Neural cell (in vitro differentiated cells): ENCODE measurements at regions not wholly inside any gene's neighbourhood (a gene's known extent, or its start where the extent isn't known, plus 50 kb on each side); places are given as distances from the start of the nearest gene placed in this dataset.

Experiments
- H2AFZ ChIP-seq: fragments of 200-600, 300-800 bp; sonication (generic), shearing (Covaris generic); 2 replicates; pipeline ENCODE4 v1.6.0; 2014; ENCODE audit warnings: low read depth, mild to moderate bottlenecking, antibody characterized with exemption, low read length, moderate library complexity
- H3F3A ChIP-seq: fragments of 200-600 bp; shearing (Covaris generic); 2 replicates; pipeline ENCODE4 v1.6.1; 2016; ENCODE audit warnings: mild to moderate bottlenecking, moderate library complexity, mixed read lengths, antibody characterized with exemption, low read length; ENCODE audit not compliant: insufficient read depth, poor library complexity, severe bottlenecking
- H3K27ac ChIP-seq: fragments of 200-600, 300-800 bp; sonication (generic), shearing (Covaris generic); 2 replicates; pipeline ENCODE4 v1.5.1; 2014; ENCODE audit warnings: mild to moderate bottlenecking, low read length, moderate library complexity
- H3K27me3 ChIP-seq: fragments of 300-800, 200-600 bp; sonication (generic), shearing (Covaris generic); 2 replicates; pipeline ENCODE4 v1.6.0; 2014; ENCODE audit warnings: mild to moderate bottlenecking, low read depth, low read length, moderate library complexity; ENCODE audit not compliant: insufficient read depth
- H3K36me3 ChIP-seq: fragments of 300-800, 200-600 bp; sonication (generic), shearing (Covaris generic); 2 replicates; pipeline ENCODE4 v1.5.1; 2014; ENCODE audit warnings: mild to moderate bottlenecking, antibody characterized with exemption, low read length, moderate library complexity; ENCODE audit not compliant: insufficient read depth
- H3K4me2 ChIP-seq: fragments of 300-800, 200-600 bp; sonication (generic), shearing (Covaris generic); 2 replicates; pipeline ENCODE4 v1.6.0; 2014; ENCODE audit warnings: mild to moderate bottlenecking, low read length
- H3K4me3 ChIP-seq: fragments of 300-800, 200-600 bp; sonication (generic), shearing (Covaris generic); 2 replicates; pipeline ENCODE4 v1.5.1; 2014; ENCODE audit warnings: mild to moderate bottlenecking, low read length, moderate library complexity
- H3K79me2 ChIP-seq: fragments of 200-600 bp; shearing (Covaris generic); replicated peaks from 2 replicates; pipeline ENCODE4 v1.6.0; 2014; ENCODE audit warnings: mild to moderate bottlenecking, low read length, moderate library complexity; ENCODE audit not compliant: insufficient read depth
- H3K9ac ChIP-seq: fragments of 300-800, 200-600 bp; sonication (generic), shearing (Covaris generic); 2 replicates; pipeline ENCODE4 v1.6.1; 2016; ENCODE audit warnings: mild to moderate bottlenecking, low read length, mixed read lengths
- H3K9me2 ChIP-seq: fragments of 200-600 bp; shearing (Covaris generic); 2 replicates; pipeline ENCODE4 v1.6.1; 2016; ENCODE audit warnings: mild to moderate bottlenecking, low read length, mixed read lengths; ENCODE audit not compliant: insufficient read depth
- H3K9me3 ChIP-seq: fragments of 200-600, 300-800 bp; sonication (generic), shearing (Covaris generic); 2 replicates; pipeline ENCODE4 v1.6.1; 2016; ENCODE audit warnings: mild to moderate bottlenecking, mixed run types, low read length, moderate library complexity, mixed read lengths
- H4K20me1 ChIP-seq: fragments of 200-600 bp; shearing (Covaris generic); 2 replicates; pipeline ENCODE4 v1.6.1; 2016; ENCODE audit warnings: mild to moderate bottlenecking, mixed run types; ENCODE audit not compliant: insufficient read depth
- EP300 ChIP-seq: fragments of 450-650 bp; conservative IDR thresholded peaks from 2 replicates; pipeline ENCODE4 v1.6.1; 2014; ENCODE audit warnings: antibody characterized with exemption, mild to moderate bottlenecking, moderate library complexity; ENCODE audit not compliant: poor library complexity, severe bottlenecking
- EZH2 ChIP-seq: fragments of 200-600, 300-800 bp; shearing (Covaris generic), sonication (generic); IDR thresholded peaks from 2 replicates; pipeline ENCODE4 v1.6.1; 2014; ENCODE audit warnings: antibody characterized with exemption, low read length, borderline replicate concordance, mild to moderate bottlenecking; ENCODE audit not compliant: insufficient read depth, poor library complexity, severe bottlenecking
- MXI1 ChIP-seq: fragments of 450-650 bp; conservative IDR thresholded peaks from 2 replicates; pipeline ENCODE4 v1.6.1; 2014; ENCODE audit warnings: antibody characterized with exemption, mild to moderate bottlenecking; ENCODE audit not compliant: poor library complexity, severe bottlenecking
- POLR2AphosphoS5 ChIP-seq: IDR thresholded peaks from 2 replicates; pipeline ENCODE4 v1.6.1; 2012
- RAD21 ChIP-seq: fragments of 450-650 bp; conservative IDR thresholded peaks from 2 replicates; pipeline ENCODE4 v1.6.1; 2014; ENCODE audit warnings: antibody characterized with exemption, mild to moderate bottlenecking, moderate library complexity
- SMC3 ChIP-seq: fragments of 450-650 bp; conservative IDR thresholded peaks from 2 replicates; pipeline ENCODE4 v1.6.1; 2014; ENCODE audit warnings: antibody characterized with exemption, mild to moderate bottlenecking, moderate library complexity; ENCODE audit not compliant: poor library complexity
- TAF1 ChIP-seq: IDR thresholded peaks from 2 replicates; pipeline ENCODE4 v1.6.1; 2012; ENCODE audit warnings: low read depth
- TF ChIP-seq, protein P1 (sequence below): IDR thresholded peaks from 2 replicates; pipeline ENCODE4 v1.6.1; 2012; ENCODE audit warnings: borderline replicate concordance
- TF ChIP-seq, protein P2 (sequence below): fragments of 450-650 bp; IDR thresholded peaks from 2 replicates; pipeline ENCODE4 v1.5.1; 2014; ENCODE audit warnings: antibody characterized with exemption, mild to moderate bottlenecking, moderate library complexity; ENCODE audit not compliant: poor library complexity, severe bottlenecking

DNA sequence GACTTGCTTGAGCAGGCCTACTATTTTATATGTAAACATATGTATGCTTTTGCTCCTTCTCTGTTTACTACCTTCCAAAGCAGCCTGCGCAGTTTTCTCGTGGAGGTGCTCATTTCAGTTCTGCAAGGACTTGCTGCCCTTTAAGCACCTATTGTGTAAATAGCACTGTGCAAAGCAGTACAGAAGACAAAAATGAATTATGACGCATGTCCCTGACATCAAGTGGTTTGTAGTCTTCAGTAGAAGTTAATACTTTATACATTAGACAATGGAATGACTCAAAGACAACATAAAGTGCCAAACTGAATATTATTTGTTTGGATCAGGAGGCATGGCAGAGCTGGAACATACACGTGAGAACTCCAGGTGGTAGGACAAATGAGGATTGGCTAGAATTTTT lies 611.7 kb downstream of the LMO4 start:
- H3K36me3 ChIP-seq = no peaks in the 10 kb centered on the region
- H2AFZ ChIP-seq = no peak overlapping the region
- H3K9me2 ChIP-seq = no peaks in the 10 kb centered on the region
- no peak overlapping the region for H3K4me3 ChIP-seq
- H3K9me3 ChIP-seq = no peaks in the 10 kb centered on the region
- H3F3A ChIP-seq = no peaks in the 10 kb centered on the region
- H3K27me3 ChIP-seq = no peaks in the 10 kb centered on the region
- no peak overlapping the region for H3K27ac ChIP-seq
- no peak overlapping the region for H3K9ac ChIP-seq
- no peaks in the 10 kb centered on the region for H4K20me1 ChIP-seq
- no peaks in the 10 kb centered on the region for H3K79me2 ChIP-seq
- H3K4me2 ChIP-seq = no peak overlapping the region
- no peak for TF ChIP-seq POLR2AphosphoS5
- TF ChIP-seq EP300 = no peak
- TF ChIP-seq RAD21 = no peak
- no peak for TF ChIP-seq MXI1
- no peak for TF ChIP-seq EZH2
- TF ChIP-seq, protein P1, sequence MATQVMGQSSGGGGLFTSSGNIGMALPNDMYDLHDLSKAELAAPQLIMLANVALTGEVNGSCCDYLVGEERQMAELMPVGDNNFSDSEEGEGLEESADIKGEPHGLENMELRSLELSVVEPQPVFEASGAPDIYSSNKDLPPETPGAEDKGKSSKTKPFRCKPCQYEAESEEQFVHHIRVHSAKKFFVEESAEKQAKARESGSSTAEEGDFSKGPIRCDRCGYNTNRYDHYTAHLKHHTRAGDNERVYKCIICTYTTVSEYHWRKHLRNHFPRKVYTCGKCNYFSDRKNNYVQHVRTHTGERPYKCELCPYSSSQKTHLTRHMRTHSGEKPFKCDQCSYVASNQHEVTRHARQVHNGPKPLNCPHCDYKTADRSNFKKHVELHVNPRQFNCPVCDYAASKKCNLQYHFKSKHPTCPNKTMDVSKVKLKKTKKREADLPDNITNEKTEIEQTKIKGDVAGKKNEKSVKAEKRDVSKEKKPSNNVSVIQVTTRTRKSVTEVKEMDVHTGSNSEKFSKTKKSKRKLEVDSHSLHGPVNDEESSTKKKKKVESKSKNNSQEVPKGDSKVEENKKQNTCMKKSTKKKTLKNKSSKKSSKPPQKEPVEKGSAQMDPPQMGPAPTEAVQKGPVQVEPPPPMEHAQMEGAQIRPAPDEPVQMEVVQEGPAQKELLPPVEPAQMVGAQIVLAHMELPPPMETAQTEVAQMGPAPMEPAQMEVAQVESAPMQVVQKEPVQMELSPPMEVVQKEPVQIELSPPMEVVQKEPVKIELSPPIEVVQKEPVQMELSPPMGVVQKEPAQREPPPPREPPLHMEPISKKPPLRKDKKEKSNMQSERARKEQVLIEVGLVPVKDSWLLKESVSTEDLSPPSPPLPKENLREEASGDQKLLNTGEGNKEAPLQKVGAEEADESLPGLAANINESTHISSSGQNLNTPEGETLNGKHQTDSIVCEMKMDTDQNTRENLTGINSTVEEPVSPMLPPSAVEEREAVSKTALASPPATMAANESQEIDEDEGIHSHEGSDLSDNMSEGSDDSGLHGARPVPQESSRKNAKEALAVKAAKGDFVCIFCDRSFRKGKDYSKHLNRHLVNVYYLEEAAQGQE = no peak
- no peak for TF ChIP-seq TAF1
- no peak for TF ChIP-seq SMC3
- TF ChIP-seq, protein P2, sequence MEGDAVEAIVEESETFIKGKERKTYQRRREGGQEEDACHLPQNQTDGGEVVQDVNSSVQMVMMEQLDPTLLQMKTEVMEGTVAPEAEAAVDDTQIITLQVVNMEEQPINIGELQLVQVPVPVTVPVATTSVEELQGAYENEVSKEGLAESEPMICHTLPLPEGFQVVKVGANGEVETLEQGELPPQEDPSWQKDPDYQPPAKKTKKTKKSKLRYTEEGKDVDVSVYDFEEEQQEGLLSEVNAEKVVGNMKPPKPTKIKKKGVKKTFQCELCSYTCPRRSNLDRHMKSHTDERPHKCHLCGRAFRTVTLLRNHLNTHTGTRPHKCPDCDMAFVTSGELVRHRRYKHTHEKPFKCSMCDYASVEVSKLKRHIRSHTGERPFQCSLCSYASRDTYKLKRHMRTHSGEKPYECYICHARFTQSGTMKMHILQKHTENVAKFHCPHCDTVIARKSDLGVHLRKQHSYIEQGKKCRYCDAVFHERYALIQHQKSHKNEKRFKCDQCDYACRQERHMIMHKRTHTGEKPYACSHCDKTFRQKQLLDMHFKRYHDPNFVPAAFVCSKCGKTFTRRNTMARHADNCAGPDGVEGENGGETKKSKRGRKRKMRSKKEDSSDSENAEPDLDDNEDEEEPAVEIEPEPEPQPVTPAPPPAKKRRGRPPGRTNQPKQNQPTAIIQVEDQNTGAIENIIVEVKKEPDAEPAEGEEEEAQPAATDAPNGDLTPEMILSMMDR = no peak

DNA sequence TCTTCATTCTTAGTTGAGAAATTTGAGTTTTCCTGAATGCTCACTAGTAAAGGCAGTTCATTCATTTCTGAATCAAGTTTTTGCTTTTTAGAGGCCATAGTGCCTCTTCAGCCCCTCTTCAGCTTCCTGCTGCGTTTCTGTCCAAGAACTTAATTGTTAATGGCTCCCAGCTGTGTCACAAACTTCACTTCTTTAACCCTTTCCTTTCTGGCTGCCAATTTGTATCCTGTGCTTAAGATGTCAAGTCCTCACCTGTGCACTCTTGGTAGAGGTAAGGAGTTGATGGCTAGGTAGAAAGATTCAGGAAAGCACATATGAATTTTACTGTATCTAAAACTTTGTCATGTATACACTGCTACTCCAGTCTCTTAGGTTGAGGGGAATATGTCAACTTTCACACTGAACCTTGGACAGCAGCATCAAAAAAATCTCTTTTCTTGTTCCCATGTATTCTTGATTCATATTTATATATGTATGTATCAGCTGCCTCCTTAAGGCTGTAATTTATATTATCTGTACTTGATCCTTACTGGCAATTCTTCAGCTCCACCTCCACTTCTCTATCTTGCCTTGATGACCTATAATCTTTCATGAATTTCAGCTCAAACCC lies 612.8 kb downstream of the LMO4 start:
- Histone ChIP-seq H3K27me3 (no peaks in the 10 kb centered on the region), H3K9me2 (no peaks in the 10 kb centered on the region), H3K4me2 (no peak overlapping the region), H3K27ac (no peak overlapping the region), H2AFZ (no peak overlapping the region), H3K9me3 (no peaks in the 10 kb centered on the region), H3K9ac (no peak overlapping the region), H3K79me2 (no peaks in the 10 kb centered on the region), H3K36me3 (no peaks in the 10 kb centered on the region), H4K20me1 (no peaks in the 10 kb centered on the region), H3F3A (no peaks in the 10 kb centered on the region), H3K4me3 (no peak overlapping the region)
- TF ChIP-seq, protein P1 = no peak
- no peak for TF ChIP-seq TAF1
- TF ChIP-seq EZH2 = no peak
- TF ChIP-seq, protein P2 = no peak
- no peak for TF ChIP-seq RAD21
- no peak for TF ChIP-seq POLR2AphosphoS5
- no peak for TF ChIP-seq SMC3
